ENCODE measurements at regions not wholly inside any gene's neighbourhood (a gene's known extent, or its start where the extent isn't known, plus 50 kb on each side); places are given as distances from the start of the nearest gene placed in this dataset.

DNA sequence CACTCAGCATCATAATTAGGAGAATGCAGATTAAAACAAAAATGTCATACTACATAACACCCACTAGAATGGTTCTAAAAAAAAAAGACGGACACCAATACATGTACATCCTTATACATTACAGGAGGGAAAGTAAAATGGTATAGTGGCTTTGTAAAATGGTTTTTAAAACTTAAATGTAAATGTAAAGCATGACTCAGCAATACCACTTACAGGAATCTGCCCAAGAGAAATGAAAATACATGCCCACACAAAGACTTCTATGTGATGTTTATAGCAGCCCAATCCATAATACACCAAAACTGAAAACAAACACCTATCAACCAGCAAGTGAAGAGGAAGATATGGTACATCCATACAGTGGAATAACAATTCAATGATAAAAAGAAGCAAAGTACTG is 939.1 kb upstream of the ACO1 start:
- DNase-seq: no peak
- Histone ChIP-seq H3K9me3 (ENCODE audit: insufficient read depth, low read depth) (no peaks in the 10 kb centered on the region), H3K36me3 (ENCODE audit: low read depth) (no peaks in the 10 kb centered on the region), H3K27me3 (ENCODE audit: insufficient read depth, low read depth) (no peaks in the 10 kb centered on the region), H3F3A (ENCODE audit: insufficient read depth, low read depth) (no peaks in the 10 kb centered on the region), H3K27ac (no peak overlapping the region), H4K20me1 (ENCODE audit: insufficient read depth) (no peaks in the 10 kb centered on the region), H3K4me3 (no peak overlapping the region), H3K4me2 (no peak overlapping the region), H3K4me1 (replicated peaks; ENCODE audit: insufficient read depth) (no peaks in the 10 kb centered on the region), H3K79me2 (ENCODE audit: low read depth) (no peaks in the 10 kb centered on the region), H2AFZ (no peak overlapping the region), H3K9me2 (ENCODE audit: insufficient read depth) (no peaks in the 10 kb centered on the region)
- TF ChIP-seq EZH2 (IDR thresholded peaks at IDR 0.05; ENCODE audit: low read depth): no peak
- TF ChIP-seq, protein P1, sequence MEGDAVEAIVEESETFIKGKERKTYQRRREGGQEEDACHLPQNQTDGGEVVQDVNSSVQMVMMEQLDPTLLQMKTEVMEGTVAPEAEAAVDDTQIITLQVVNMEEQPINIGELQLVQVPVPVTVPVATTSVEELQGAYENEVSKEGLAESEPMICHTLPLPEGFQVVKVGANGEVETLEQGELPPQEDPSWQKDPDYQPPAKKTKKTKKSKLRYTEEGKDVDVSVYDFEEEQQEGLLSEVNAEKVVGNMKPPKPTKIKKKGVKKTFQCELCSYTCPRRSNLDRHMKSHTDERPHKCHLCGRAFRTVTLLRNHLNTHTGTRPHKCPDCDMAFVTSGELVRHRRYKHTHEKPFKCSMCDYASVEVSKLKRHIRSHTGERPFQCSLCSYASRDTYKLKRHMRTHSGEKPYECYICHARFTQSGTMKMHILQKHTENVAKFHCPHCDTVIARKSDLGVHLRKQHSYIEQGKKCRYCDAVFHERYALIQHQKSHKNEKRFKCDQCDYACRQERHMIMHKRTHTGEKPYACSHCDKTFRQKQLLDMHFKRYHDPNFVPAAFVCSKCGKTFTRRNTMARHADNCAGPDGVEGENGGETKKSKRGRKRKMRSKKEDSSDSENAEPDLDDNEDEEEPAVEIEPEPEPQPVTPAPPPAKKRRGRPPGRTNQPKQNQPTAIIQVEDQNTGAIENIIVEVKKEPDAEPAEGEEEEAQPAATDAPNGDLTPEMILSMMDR (conservative IDR thresholded peaks at IDR 0.05): no peak
- BruUV-seq (replicated peaks): no TSS peak
- intact Hi-C loops (cut with micrococcal nuclease; ENCODE audit: unreplicated experiment): no loop called here
- ChIA-PET POLR2A (ENCODE audit: unreplicated experiment) (no interaction called here), CTCF (no interaction called here)

DNA sequence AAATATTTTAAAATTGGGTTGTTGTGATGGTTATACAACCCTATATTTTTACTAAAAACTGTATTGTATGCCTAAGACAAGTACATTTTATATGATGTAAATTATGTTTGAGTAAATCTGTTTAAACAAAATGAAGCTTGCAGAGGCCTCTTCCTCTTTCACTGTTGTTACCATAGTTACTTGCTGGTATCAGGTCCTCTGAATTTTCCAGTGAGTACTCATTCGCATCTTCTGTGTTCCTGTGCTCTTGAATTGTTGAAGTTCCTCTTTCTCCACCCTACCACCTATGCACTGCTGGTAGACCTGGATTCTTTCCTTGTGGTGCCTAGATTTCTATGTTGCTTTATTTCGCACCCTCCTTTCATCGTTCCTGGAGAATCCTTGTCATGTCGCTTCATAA is 938.5 kb upstream of the ACO1 start:
- ChIA-PET POLR2A (ENCODE audit: unreplicated experiment) (no interaction called here), CTCF (no interaction called here)
- Histone ChIP-seq H4K20me1 (ENCODE audit: insufficient read depth) (no peaks in the 10 kb centered on the region), H3K27ac (no peak overlapping the region), H3F3A (ENCODE audit: insufficient read depth, low read depth) (no peaks in the 10 kb centered on the region), H3K27me3 (ENCODE audit: insufficient read depth, low read depth) (no peaks in the 10 kb centered on the region), H3K4me1 (replicated peaks; ENCODE audit: insufficient read depth) (no peaks in the 10 kb centered on the region), H3K4me3 (no peak overlapping the region), H3K36me3 (ENCODE audit: low read depth) (no peaks in the 10 kb centered on the region), H3K4me2 (no peak overlapping the region), H3K79me2 (ENCODE audit: low read depth) (no peaks in the 10 kb centered on the region), H3K9me3 (ENCODE audit: insufficient read depth, low read depth) (no peaks in the 10 kb centered on the region), H3K9me2 (ENCODE audit: insufficient read depth) (no peaks in the 10 kb centered on the region), H2AFZ (no peak overlapping the region)
- BruUV-seq (replicated peaks): no TSS peak
- intact Hi-C loops (cut with micrococcal nuclease; ENCODE audit: unreplicated experiment): no loop called here
- no peak for DNase-seq
- TF ChIP-seq EZH2 (IDR thresholded peaks at IDR 0.05; ENCODE audit: low read depth): no peak
- TF ChIP-seq, protein P1 (conservative IDR thresholded peaks at IDR 0.05): no peak

DNA sequence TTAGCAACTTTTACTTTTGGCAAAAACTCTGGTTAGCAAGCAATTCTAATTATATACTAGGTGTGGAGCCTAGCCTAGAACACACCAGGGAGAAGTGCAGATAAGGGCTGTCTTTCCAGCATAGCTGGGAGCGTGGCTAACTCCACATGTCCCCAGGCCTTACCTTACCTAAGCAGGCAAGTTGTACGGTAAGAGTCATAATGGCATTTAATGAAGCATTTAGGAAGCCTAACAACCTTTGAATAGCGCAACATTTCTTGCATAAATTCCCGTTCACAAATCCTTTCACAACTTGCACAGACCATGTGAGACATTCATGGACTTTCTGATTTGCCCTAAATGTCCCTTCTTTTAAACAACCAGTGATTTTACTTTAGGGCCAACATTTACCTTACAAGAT is 917.4 kb upstream of the ACO1 start:
- H3K4me3 ChIP-seq: no peak overlapping the region
- no peaks in the 10 kb centered on the region for H3K9me3 ChIP-seq (ENCODE audit: insufficient read depth, low read depth)
- CTCF ChIA-PET: no interaction called here
- intact Hi-C loops (cut with micrococcal nuclease; ENCODE audit: unreplicated experiment): no loop called here
- H4K20me1 ChIP-seq (ENCODE audit: insufficient read depth): no peaks in the 10 kb centered on the region
- no peak overlapping the region for H3K27ac ChIP-seq
- no peaks in the 10 kb centered on the region for H3K36me3 ChIP-seq (ENCODE audit: low read depth)
- H2AFZ ChIP-seq: no peak overlapping the region
- BruUV-seq (replicated peaks): no TSS peak
- no peaks in the 10 kb centered on the region for H3K9me2 ChIP-seq (ENCODE audit: insufficient read depth)
- H3F3A ChIP-seq (ENCODE audit: insufficient read depth, low read depth): no peaks in the 10 kb centered on the region
- H3K27me3 ChIP-seq (ENCODE audit: insufficient read depth, low read depth): no peaks in the 10 kb centered on the region
- H3K79me2 ChIP-seq (ENCODE audit: low read depth): no peaks in the 10 kb centered on the region
- POLR2A ChIA-PET (ENCODE audit: unreplicated experiment): no interaction called here
- no peak overlapping the region for H3K4me2 ChIP-seq
- DNase-seq: no peak
- no peaks in the 10 kb centered on the region for H3K4me1 ChIP-seq (replicated peaks; ENCODE audit: insufficient read depth)
- TF ChIP-seq, protein P1 (conservative IDR thresholded peaks at IDR 0.05): no peak
- no peak for TF ChIP-seq EZH2 (IDR thresholded peaks at IDR 0.05; ENCODE audit: low read depth)

Data from PC-9 (cell line).